LoVo (cell line): ENCODE measurements at regions not wholly inside any gene's neighbourhood (a gene's known extent, or its start where the extent isn't known, plus 50 kb on each side); places are given as distances from the start of the nearest gene placed in this dataset.
"Not testable (repeated sequence)": the region's sequence is repeated elsewhere in the genome, so short reads cannot be mapped to it uniquely, and the experiment has no call there.

Experiments used
- DNase-seq: peaks from one replicate; pipeline ENCODE4 v3.0.0-alpha.2; 2016; ENCODE audit warnings: low spot score

GRCh38 chr4:131810565-131810964 lies 1338.5 kb upstream of the PCDH10 start:
- not testable (repeated sequence) for DNase-seq
